ENCODE measurements at regions not wholly inside any gene's neighbourhood (a gene's known extent, or its start where the extent isn't known, plus 50 kb on each side); places are given as distances from the start of the nearest gene placed in this dataset.

DNA sequence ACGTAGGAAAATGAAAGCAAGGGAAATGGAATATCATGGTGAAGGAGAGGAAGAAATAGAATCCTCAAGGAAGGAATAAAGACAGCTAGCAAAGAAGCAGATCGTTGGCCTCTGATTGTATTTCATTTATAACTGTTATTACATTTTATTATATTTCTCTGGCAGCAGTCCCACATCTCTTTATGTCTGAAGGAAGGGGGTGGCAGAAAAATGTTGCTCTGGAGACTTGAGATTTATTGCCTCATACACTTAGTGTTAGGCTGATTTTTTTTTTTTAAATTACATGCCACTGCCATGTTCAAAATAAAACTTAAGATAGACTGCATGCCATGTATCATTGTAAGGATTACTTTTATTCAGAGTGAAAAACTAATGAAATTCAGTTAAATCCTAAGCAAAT lies 971.7 kb upstream of the CHORDC1 start:
- H3K4me1 ChIP-seq (ENCODE audit: insufficient read depth, low read length, poor library complexity, severe bottlenecking) = peaks cover 8% of the 10 kb centered on the region
- BruUV-seq (replicated peaks) = no TSS peak

DNA sequence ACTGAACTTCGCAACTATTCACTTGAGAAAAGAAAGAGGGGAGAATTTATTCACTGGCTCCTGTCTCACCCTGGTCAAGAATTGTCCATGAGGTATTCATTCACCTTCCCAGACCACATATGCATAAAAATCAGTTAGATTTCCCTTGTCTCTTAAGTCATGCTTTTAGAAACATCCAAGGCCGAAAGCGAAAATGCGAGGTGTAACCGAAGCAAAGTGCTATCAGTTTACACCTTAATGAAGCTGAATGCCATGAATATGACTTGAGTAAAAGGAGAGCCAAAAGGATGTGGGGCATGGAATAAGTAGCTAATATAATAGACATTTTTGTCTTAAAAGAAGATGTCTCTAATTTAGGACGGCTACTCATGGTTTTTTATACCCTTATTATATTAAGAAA lies 965.6 kb upstream of the CHORDC1 start:
- H3K4me1 ChIP-seq (ENCODE audit: insufficient read depth, low read length, poor library complexity, severe bottlenecking) = no peaks in the 10 kb centered on the region
- no peaks in the 10 kb centered on the region for H3K27me3 ChIP-seq (replicated peaks; ENCODE audit: insufficient read depth, low read depth, low read length, poor library complexity)
- TF ChIP-seq, protein P1, sequence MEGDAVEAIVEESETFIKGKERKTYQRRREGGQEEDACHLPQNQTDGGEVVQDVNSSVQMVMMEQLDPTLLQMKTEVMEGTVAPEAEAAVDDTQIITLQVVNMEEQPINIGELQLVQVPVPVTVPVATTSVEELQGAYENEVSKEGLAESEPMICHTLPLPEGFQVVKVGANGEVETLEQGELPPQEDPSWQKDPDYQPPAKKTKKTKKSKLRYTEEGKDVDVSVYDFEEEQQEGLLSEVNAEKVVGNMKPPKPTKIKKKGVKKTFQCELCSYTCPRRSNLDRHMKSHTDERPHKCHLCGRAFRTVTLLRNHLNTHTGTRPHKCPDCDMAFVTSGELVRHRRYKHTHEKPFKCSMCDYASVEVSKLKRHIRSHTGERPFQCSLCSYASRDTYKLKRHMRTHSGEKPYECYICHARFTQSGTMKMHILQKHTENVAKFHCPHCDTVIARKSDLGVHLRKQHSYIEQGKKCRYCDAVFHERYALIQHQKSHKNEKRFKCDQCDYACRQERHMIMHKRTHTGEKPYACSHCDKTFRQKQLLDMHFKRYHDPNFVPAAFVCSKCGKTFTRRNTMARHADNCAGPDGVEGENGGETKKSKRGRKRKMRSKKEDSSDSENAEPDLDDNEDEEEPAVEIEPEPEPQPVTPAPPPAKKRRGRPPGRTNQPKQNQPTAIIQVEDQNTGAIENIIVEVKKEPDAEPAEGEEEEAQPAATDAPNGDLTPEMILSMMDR (conservative IDR thresholded peaks at IDR 0.05; ENCODE audit: low read depth, low read length) = no peak
- TF ChIP-seq EZH2 (IDR thresholded peaks at IDR 0.05; ENCODE audit: borderline replicate concordance, low read depth, low read length, poor library complexity, severe bottlenecking) = no peak
- no peaks in the 10 kb centered on the region for H3K9me3 ChIP-seq (ENCODE audit: low read depth, low read length, poor library complexity, severe bottlenecking)
- DNase-seq (ENCODE audit: low spot score) = no peak
- H3K27ac ChIP-seq (ENCODE audit: low read depth, low read length, poor library complexity, severe bottlenecking) = no peak overlapping the region
- intact Hi-C loops (cut with micrococcal nuclease; ENCODE audit: unreplicated experiment) = no loop called here
- no TSS peak for BruUV-seq (replicated peaks)
- H3K36me3 ChIP-seq (ENCODE audit: insufficient read depth, low read length, poor library complexity, severe bottlenecking) = no peaks in the 10 kb centered on the region
- CTCF ChIA-PET = no interaction called here
- POLR2A ChIA-PET (ENCODE audit: low non-redundant PET) = no interaction called here
- no peak overlapping the region for H3K4me3 ChIP-seq (ENCODE audit: low read depth, low read length, poor library complexity, severe bottlenecking)

More for the DNA sequence above, 971.7 kb upstream of the CHORDC1 start:
- Histone ChIP-seq H3K27me3 (replicated peaks; ENCODE audit: insufficient read depth, low read depth, low read length, poor library complexity) (no peaks in the 10 kb centered on the region), H3K36me3 (ENCODE audit: insufficient read depth, low read length, poor library complexity, severe bottlenecking) (no peaks in the 10 kb centered on the region), H3K27ac (ENCODE audit: low read depth, low read length, poor library complexity, severe bottlenecking) (no peak overlapping the region), H3K4me3 (ENCODE audit: low read depth, low read length, poor library complexity, severe bottlenecking) (no peak overlapping the region), H3K9me3 (ENCODE audit: low read depth, low read length, poor library complexity, severe bottlenecking) (no peaks in the 10 kb centered on the region)
- POLR2A ChIA-PET (ENCODE audit: low non-redundant PET) = no interaction called here
- intact Hi-C loops (cut with micrococcal nuclease; ENCODE audit: unreplicated experiment) = no loop called here
- no peak for DNase-seq (ENCODE audit: low spot score)
- CTCF ChIA-PET = no interaction called here
- TF ChIP-seq, protein P1 (conservative IDR thresholded peaks at IDR 0.05; ENCODE audit: low read depth, low read length) = no peak
- TF ChIP-seq EZH2 (IDR thresholded peaks at IDR 0.05; ENCODE audit: borderline replicate concordance, low read depth, low read length, poor library complexity, severe bottlenecking) = no peak

DNA sequence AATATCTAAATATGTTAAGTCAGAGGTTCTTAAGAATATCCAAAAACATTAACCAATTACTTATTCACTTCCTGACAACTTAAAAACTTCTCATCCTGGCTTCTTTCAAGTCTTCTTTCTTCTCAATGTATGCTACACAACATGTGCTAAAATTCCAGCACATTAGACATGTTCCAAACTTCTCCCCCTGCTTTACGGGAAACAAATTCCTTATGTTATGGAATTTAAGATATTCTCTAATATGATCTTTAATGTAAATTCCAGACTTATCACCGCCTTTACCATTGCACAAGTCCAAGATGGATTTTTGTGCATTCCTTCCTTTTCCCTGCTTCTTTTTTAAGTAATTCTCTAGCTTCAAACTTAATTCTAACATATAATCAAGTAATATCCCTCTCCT lies 964.5 kb upstream of the CHORDC1 start:
- BruUV-seq (replicated peaks) = no TSS peak
- peaks cover 3% of the 10 kb centered on the region for H3K9me3 ChIP-seq (ENCODE audit: low read depth, low read length, poor library complexity, severe bottlenecking)
- no peak for DNase-seq (ENCODE audit: low spot score)
- ChIA-PET CTCF (no interaction called here), POLR2A (ENCODE audit: low non-redundant PET) (no interaction called here)
- intact Hi-C loops (cut with micrococcal nuclease; ENCODE audit: unreplicated experiment) = no loop called here
- H3K27me3 ChIP-seq (replicated peaks; ENCODE audit: insufficient read depth, low read depth, low read length, poor library complexity) = no peaks in the 10 kb centered on the region
- H3K4me3 ChIP-seq (ENCODE audit: low read depth, low read length, poor library complexity, severe bottlenecking) = no peak overlapping the region
- H3K36me3 ChIP-seq (ENCODE audit: insufficient read depth, low read length, poor library complexity, severe bottlenecking) = no peaks in the 10 kb centered on the region
- no peak overlapping the region for H3K27ac ChIP-seq (ENCODE audit: low read depth, low read length, poor library complexity, severe bottlenecking)
- TF ChIP-seq, protein P1 (conservative IDR thresholded peaks at IDR 0.05; ENCODE audit: low read depth, low read length) = no peak
- no peak for TF ChIP-seq EZH2 (IDR thresholded peaks at IDR 0.05; ENCODE audit: borderline replicate concordance, low read depth, low read length, poor library complexity, severe bottlenecking)
- no peaks in the 10 kb centered on the region for H3K4me1 ChIP-seq (ENCODE audit: insufficient read depth, low read length, poor library complexity, severe bottlenecking)
